H9 (cell line): ENCODE measurements at regions not wholly inside any gene's neighbourhood (a gene's known extent, or its start where the extent isn't known, plus 50 kb on each side); places are given as distances from the start of the nearest gene placed in this dataset.

Experiments
- DNase-seq: peaks from one replicate; pipeline ENCODE4 v3.0.0-alpha.2; 2017
- H2AFZ ChIP-seq: one replicate; pipeline ENCODE4 v1.6.1; 2013; ENCODE audit warnings: mild to moderate bottlenecking, low read length, control low read depth, moderate library complexity
- H2AK5ac ChIP-seq: 2 replicates; pipeline ENCODE4 v1.6.1; 2013; ENCODE audit warnings: low read length, control low read depth, mixed read lengths; ENCODE audit not compliant: insufficient read length
- H2BK120ac ChIP-seq: one replicate; pipeline ENCODE4 v1.6.1; 2013; ENCODE audit warnings: low read depth, mild to moderate bottlenecking, low read length, control low read depth, inconsistent platforms; ENCODE audit not compliant: poor library complexity, severe bottlenecking
- H2BK12ac ChIP-seq: 2 replicates; pipeline ENCODE4 v1.6.1; 2013; ENCODE audit warnings: low read length, control low read depth, mixed read lengths, low read depth; ENCODE audit not compliant: insufficient read length
- H2BK15ac ChIP-seq: 2 replicates; pipeline ENCODE4 v1.6.1; 2013; ENCODE audit warnings: low read depth, low read length, control low read depth
- H2BK20ac ChIP-seq: one replicate; pipeline ENCODE4 v1.6.1; 2013; ENCODE audit warnings: low read depth, mild to moderate bottlenecking, low read length, control low read depth, inconsistent platforms; ENCODE audit not compliant: poor library complexity, severe bottlenecking
- H2BK5ac ChIP-seq: 2 replicates; pipeline ENCODE4 v1.6.1; 2013; ENCODE audit warnings: low read length, control low read depth, mixed read lengths; ENCODE audit not compliant: insufficient read length
- H3K14ac ChIP-seq: 2 replicates; pipeline ENCODE4 v1.6.1; 2013; ENCODE audit warnings: low read length, control low read depth; ENCODE audit not compliant: insufficient read depth
- H3K18ac ChIP-seq: 2 replicates; pipeline ENCODE4 v1.6.1; 2013; ENCODE audit warnings: low read depth, mild to moderate bottlenecking, mixed read lengths, low read length, control low read depth; ENCODE audit not compliant: insufficient read length
- H3K23ac ChIP-seq: 2 replicates; pipeline ENCODE4 v1.6.1; 2013; ENCODE audit warnings: low read length, control low read depth, mixed read lengths, low read depth; ENCODE audit not compliant: insufficient read length
- H3K23me2 ChIP-seq: 2 replicates; pipeline ENCODE4 v1.6.1; 2013; ENCODE audit warnings: low read depth, mild to moderate bottlenecking, mixed read lengths, low read length, control low read depth; ENCODE audit not compliant: insufficient read length, poor library complexity, severe bottlenecking
- H3K27ac ChIP-seq: 2 replicates; pipeline ENCODE4 v1.5.1; 2013; ENCODE audit warnings: low read length, control low read depth, mixed read lengths, low read depth; ENCODE audit not compliant: insufficient read length
- H3K27me3 ChIP-seq: 2 replicates; pipeline ENCODE4 v1.6.1; 2013; ENCODE audit warnings: low read length, control low read depth, inconsistent platforms; ENCODE audit not compliant: insufficient read depth
- H3K4ac ChIP-seq: 2 replicates; pipeline ENCODE4 v1.6.1; 2013; ENCODE audit warnings: low read depth, mild to moderate bottlenecking, control low read depth, inconsistent platforms, low read length, moderate library complexity
- H3K4me1 ChIP-seq: 2 replicates; pipeline ENCODE4 v1.6.1; 2013; ENCODE audit warnings: low read length, control low read depth, inconsistent platforms; ENCODE audit not compliant: insufficient read depth
- H3K4me2 ChIP-seq: 2 replicates; pipeline ENCODE4 v1.6.1; 2013; ENCODE audit warnings: low read length, control low read depth, mixed read lengths; ENCODE audit not compliant: insufficient read length, insufficient read depth
- H3K56ac ChIP-seq: 2 replicates; pipeline ENCODE4 v1.6.1; 2013; ENCODE audit warnings: low read depth, mild to moderate bottlenecking, mixed read lengths, low read length, control low read depth; ENCODE audit not compliant: insufficient read length
- H3K79me1 ChIP-seq: 2 replicates; pipeline ENCODE4 v1.6.1; 2013; ENCODE audit warnings: low read depth, mild to moderate bottlenecking, moderate library complexity, low read length, control low read depth, inconsistent platforms; ENCODE audit not compliant: insufficient read depth, poor library complexity, severe bottlenecking
- H3K79me2 ChIP-seq: 2 replicates; pipeline ENCODE4 v1.6.1; 2013; ENCODE audit warnings: low read length, control low read depth, inconsistent platforms; ENCODE audit not compliant: insufficient read depth
- H3K9ac ChIP-seq: 2 replicates; pipeline ENCODE4 v1.6.1; 2013; ENCODE audit warnings: low read length, control low read depth, mixed read lengths; ENCODE audit not compliant: insufficient read length; ENCODE audit errors: extremely low read depth
- H3K9me3 ChIP-seq: one replicate; pipeline ENCODE4 v1.6.1; 2013; ENCODE audit warnings: low read depth, low read length, inconsistent platforms; ENCODE audit not compliant: control insufficient read depth
- H3T11ph ChIP-seq: one replicate; pipeline ENCODE4 v1.6.1; 2013; ENCODE audit warnings: mild to moderate bottlenecking, low read length, control low read depth, inconsistent platforms
- H4K20me1 ChIP-seq: one replicate; pipeline ENCODE4 v1.6.1; 2013; ENCODE audit not compliant: control insufficient read depth, insufficient read length, insufficient read depth
- H4K5ac ChIP-seq: 2 replicates; pipeline ENCODE4 v1.6.1; 2013; ENCODE audit warnings: low read depth, mild to moderate bottlenecking, mixed read lengths, low read length, control low read depth; ENCODE audit not compliant: insufficient read length
- H4K8ac ChIP-seq: replicated peaks from 2 replicates; pipeline ENCODE4 v1.6.1; 2013; ENCODE audit warnings: low read length, control low read depth, mixed read lengths, low read depth; ENCODE audit not compliant: insufficient read length
- H4K91ac ChIP-seq: 2 replicates; pipeline ENCODE4 v1.6.1; 2013; ENCODE audit warnings: low read depth, mild to moderate bottlenecking, moderate library complexity, mixed read lengths, low read length, control low read depth; ENCODE audit not compliant: insufficient read length
- H3K27ac Mint-ChIP-seq, 3 experiments: 2 replicates in 2 of 3; 3 replicates in 1 of 3; pipeline ENCODE4 v1.8.0; 2020 to 2021; ENCODE audit warnings: mixed read lengths in 3 of 3, mild to moderate bottlenecking in 1 of 3, moderate library complexity in 1 of 3
- H3K27me3 Mint-ChIP-seq: 2 replicates; pipeline ENCODE4 v1.8.0; 2021; ENCODE audit warnings: low read depth, mild to moderate bottlenecking, moderate library complexity, mixed read lengths
- H3K36me3 Mint-ChIP-seq, 3 experiments: 2 replicates in 2 of 3; 3 replicates in 1 of 3; pipeline ENCODE4 v1.8.0; 2020 to 2021; ENCODE audit warnings: low read depth in 3 of 3, mixed read lengths in 3 of 3; ENCODE audit not compliant: insufficient read depth in 1 of 3
- H3K4me1 Mint-ChIP-seq, 2 experiments: 2 replicates each; pipeline ENCODE4 v1.8.0; 2020; ENCODE audit warnings: mixed read lengths in 2 of 2
- H3K4me3 Mint-ChIP-seq, 2 experiments: 2 replicates in 1 of 2; 3 replicates in 1 of 2; pipeline ENCODE4 v1.8.0; 2020 to 2021; ENCODE audit warnings: mild to moderate bottlenecking in 2 of 2, mixed read lengths in 2 of 2, moderate library complexity in 1 of 2
- H3K9me3 Mint-ChIP-seq, 2 experiments: 2 replicates in 1 of 2; 3 replicates in 1 of 2; pipeline ENCODE4 v1.8.0; 2020; ENCODE audit warnings: mild to moderate bottlenecking in 2 of 2, mixed read lengths in 2 of 2, moderate library complexity in 1 of 2
- CTCF ChIP-seq: fragments of 200-600 bp; sonication (generic); conservative IDR thresholded peaks from 3 replicates; pipeline ENCODE4 v1.8.0; 2021; ENCODE audit warnings: antibody characterized with exemption, mild to moderate bottlenecking
- WGBS: extraction: QIAGEN DNeasy Blood & Tissue Kit; methylation state at CpG from one replicate; pipeline ENCODE4 v1.1.7; 2013; ENCODE audit warnings: missing lambda C conversion rate, low lambda C conversion rate, mixed read lengths; ENCODE audit not compliant: insufficient read length; ENCODE audit errors: extremely low coverage; 5-methylcytosine and 5-hydroxymethylcytosine counted together

DNA sequence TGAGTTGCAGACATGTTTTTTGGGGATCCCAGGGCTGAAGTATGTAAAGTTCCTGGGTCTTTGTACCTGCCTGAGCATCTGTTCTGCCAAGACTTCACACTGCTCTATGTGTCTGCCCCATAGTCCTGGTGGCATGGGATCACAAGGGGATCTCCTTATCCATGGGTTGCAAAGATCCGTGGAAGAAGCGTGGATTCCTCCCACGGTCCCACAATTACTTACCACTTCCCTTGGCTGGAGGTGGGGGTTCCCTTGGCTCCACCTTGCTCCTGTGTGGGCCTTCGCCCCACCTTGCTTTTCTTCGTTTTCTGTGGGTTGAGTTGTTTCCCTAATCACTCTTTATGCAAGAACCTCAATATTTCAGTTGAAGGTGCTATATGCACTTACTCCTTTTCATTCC, 157.4 kb upstream of the CHORDC1 start:
- Mint-ChIP-seq H3K27ac (no peak overlapping the region), H3K4me1 (peaks cover 6 to 7% of the 10 kb centered on the region in 2 experiments; a peak in 3 of 4 replicates), H3K27me3 (no peaks in the 10 kb centered on the region), H3K9me3 (no peaks in the 10 kb centered on the region; a peak in 1 of 5 replicates), H3K36me3 (no peaks in the 10 kb centered on the region), H3K4me3 (no peak overlapping the region)
- H3K23ac ChIP-seq: no peak overlapping the region
- no peak overlapping the region for H3K56ac ChIP-seq
- no peak overlapping the region for H3K9ac ChIP-seq
- H4K8ac ChIP-seq: no peak overlapping the region
- no peak overlapping the region for H2AFZ ChIP-seq
- no peak overlapping the region for H3K27ac ChIP-seq
- H2AK5ac ChIP-seq: no peak overlapping the region
- H3K27me3 ChIP-seq: no peaks in the 10 kb centered on the region
- no peak overlapping the region for H2BK5ac ChIP-seq
- TF ChIP-seq CTCF: no peak
- H3K18ac ChIP-seq: no peak overlapping the region
- no peak overlapping the region for H3T11ph ChIP-seq
- DNase-seq: no peak
- no peaks in the 10 kb centered on the region for H3K23me2 ChIP-seq
- WGBS: no CpG with 5 or more reads among the region's 5 CpGs
- no peak overlapping the region for H3K4ac ChIP-seq
- H3K14ac ChIP-seq: no peak overlapping the region
- no peak overlapping the region for H2BK20ac ChIP-seq
- H3K4me1 ChIP-seq: no peaks in the 10 kb centered on the region
- H2BK15ac ChIP-seq: no peak overlapping the region
- no peak overlapping the region for H4K5ac ChIP-seq
- H3K79me2 ChIP-seq: no peaks in the 10 kb centered on the region
- no peak overlapping the region for H3K4me2 ChIP-seq
- no peak overlapping the region for H2BK12ac ChIP-seq
- no peak overlapping the region for H2BK120ac ChIP-seq
- no peaks in the 10 kb centered on the region for H3K79me1 ChIP-seq
- H4K20me1 ChIP-seq: no peaks in the 10 kb centered on the region
- H3K9me3 ChIP-seq: no peaks in the 10 kb centered on the region
- no peak overlapping the region for H4K91ac ChIP-seq
